ENCODE measurements at regions not wholly inside any gene's neighbourhood (a gene's known extent, or its start where the extent isn't known, plus 50 kb on each side); places are given as distances from the start of the nearest gene placed in this dataset.

DNA sequence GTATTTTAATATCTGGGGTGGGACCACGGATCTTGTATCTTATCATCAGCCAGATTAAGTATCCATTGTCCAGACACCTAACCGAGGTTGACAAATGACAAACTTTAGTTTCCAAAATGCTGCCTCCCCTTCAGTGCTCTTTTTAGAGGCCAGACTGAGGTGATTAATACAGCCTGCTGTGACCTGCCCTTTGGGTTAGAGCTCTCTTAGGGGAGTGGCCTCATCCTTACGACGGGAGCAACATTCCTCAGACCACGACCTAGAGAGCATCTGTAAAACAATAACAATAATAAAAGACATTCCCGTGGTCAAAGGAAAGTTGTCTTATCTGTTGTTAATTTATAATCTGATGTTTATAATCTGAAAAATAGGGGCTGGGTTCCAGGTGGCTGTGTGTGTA is 405.3 kb downstream of the LPIN1 start:
- Histone ChIP-seq H3K9me3 (ENCODE audit: insufficient read depth, low read depth, low read length) (no peaks in the 10 kb centered on the region), H3K4me3 (ENCODE audit: low read length) (no peak overlapping the region), H3K9ac (ENCODE audit: low read depth, low read length) (no peak overlapping the region), H3K36me3 (ENCODE audit: insufficient read depth, low read depth, low read length) (no peaks in the 10 kb centered on the region), H3K27ac (ENCODE audit: low read length) (no peak overlapping the region), H3K4me1 (ENCODE audit: insufficient read depth, low read length) (peaks cover 2% of the 10 kb centered on the region; the same call in 1 of the 2 replicates), H3K27me3 (ENCODE audit: insufficient read depth, low read length) (no peaks in the 10 kb centered on the region)

DNA sequence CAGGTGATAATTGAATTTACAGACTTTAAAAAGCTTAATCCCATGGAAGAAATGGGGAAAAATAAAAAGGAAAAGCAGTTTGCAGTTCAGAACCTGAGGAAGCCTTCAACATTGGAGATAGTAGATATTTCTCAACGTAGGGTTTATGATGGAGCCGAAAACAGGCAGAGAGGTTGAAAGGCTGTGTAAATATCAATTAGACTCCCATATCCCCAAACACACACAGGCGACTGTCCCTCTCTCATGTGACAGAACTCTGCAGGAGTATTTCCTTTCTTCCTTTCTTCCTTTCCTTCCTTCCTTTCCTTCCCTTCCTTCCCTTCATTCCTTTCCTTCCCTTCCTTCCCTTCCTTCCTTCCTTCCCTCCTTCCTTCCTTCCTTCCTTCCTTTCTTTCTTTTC is 406.5 kb downstream of the LPIN1 start:
- Histone ChIP-seq H3K36me3 (ENCODE audit: insufficient read depth, low read depth, low read length) (no peaks in the 10 kb centered on the region), H3K4me1 (ENCODE audit: insufficient read depth, low read length) (peaks cover 2% of the 10 kb centered on the region; the same call in 1 of the 2 replicates), H3K27ac (ENCODE audit: low read length) (no peak overlapping the region), H3K9ac (ENCODE audit: low read depth, low read length) (no peak overlapping the region), H3K27me3 (ENCODE audit: insufficient read depth, low read length) (no peaks in the 10 kb centered on the region), H3K4me3 (ENCODE audit: low read length) (no peak overlapping the region), H3K9me3 (ENCODE audit: insufficient read depth, low read depth, low read length) (no peaks in the 10 kb centered on the region)

DNA sequence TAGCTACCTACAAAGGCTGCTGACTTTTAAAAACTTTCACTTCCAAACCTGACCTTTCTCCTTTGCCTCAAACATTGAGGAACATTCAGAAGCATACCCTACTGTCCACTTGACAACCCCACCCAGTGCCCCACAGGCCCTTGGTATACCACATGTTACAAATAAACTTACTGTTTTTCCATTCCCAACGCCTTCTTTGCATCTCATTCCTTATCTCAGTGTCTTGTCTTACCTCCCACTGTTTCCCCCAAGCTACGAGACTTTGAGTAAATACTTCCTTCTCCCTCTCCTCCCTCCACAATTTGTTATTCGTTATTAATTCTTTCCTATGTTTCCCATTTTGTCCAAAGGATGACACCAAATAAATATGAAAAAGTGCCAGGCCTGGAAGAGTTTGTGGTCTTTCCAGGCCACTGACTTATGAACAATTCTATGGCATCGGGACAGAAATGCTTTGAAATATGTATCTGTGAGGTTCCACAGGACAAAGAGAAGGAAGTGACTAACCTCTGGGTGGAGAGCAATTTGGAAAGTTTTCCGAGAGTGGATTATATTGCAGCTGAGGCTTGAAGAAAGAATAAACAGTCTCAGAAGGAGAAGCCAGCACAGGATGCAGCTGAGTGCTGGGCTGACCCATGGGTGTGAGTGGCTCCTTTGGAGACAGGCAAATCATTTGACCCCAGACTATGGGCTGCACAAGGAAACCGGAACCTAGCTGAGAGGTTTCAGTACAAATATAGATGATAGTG is 409.0 kb downstream of the LPIN1 start:
- H3K4me1 ChIP-seq (ENCODE audit: insufficient read depth, low read length): peaks cover 2% of the 10 kb centered on the region; the same call in 1 of the 2 replicates

DNA sequence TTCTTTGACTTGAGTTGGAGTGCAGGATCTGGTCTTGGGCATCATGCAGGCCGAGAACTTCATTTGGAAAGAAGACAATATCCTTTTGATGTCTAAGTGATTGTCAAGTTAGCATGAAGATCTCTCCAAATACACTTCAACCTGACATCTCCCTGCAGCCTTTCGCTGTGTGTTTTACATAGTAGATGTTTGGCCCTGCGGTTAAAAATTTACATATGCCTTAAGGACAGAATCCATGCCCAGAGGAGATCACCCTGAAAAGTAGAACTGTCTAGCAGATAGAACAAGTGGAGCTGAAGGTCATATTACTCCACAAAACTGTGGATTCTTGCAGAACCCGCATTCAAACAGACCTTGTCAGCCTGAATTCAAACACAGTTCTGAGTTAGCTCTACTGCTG is 409.9 kb downstream of the LPIN1 start:
- H3K4me1 ChIP-seq (ENCODE audit: insufficient read depth, low read length): peaks cover 2% of the 10 kb centered on the region; the same call in 1 of the 2 replicates
- no peak overlapping the region for H3K27ac ChIP-seq (ENCODE audit: low read length)
- no peaks in the 10 kb centered on the region for H3K27me3 ChIP-seq (ENCODE audit: insufficient read depth, low read length)
- H3K36me3 ChIP-seq (ENCODE audit: insufficient read depth, low read depth, low read length): no peaks in the 10 kb centered on the region
- H3K9me3 ChIP-seq (ENCODE audit: insufficient read depth, low read depth, low read length): no peaks in the 10 kb centered on the region
- H3K4me3 ChIP-seq (ENCODE audit: low read length): no peak overlapping the region
- H3K9ac ChIP-seq (ENCODE audit: low read depth, low read length): no peak overlapping the region

More for the DNA sequence above, 409.0 kb downstream of the LPIN1 start:
- Histone ChIP-seq H3K9me3 (ENCODE audit: insufficient read depth, low read depth, low read length) (no peaks in the 10 kb centered on the region), H3K9ac (ENCODE audit: low read depth, low read length) (no peak overlapping the region), H3K27ac (ENCODE audit: low read length) (no peak overlapping the region), H3K27me3 (ENCODE audit: insufficient read depth, low read length) (no peaks in the 10 kb centered on the region), H3K4me3 (ENCODE audit: low read length) (no peak overlapping the region), H3K36me3 (ENCODE audit: insufficient read depth, low read depth, low read length) (no peaks in the 10 kb centered on the region)

DNA sequence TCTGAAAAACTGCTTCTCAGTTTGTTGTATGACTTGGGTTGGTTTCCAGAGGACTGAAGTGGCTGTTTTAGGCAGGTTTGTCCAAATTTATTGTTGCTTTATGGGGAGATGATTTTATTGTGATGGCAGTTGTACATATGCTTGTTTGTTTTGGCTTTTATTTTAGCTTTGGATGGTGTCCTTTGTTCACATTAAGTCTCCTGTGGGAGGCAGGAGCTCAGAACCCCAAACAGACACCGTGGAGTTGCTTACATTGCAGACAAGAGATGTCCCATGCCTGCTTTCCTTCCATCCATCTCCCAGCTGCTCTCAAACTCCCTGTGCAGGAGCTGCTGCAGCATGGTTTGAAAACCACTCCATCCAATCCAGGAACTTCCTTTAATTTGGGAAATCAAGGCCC is 414.7 kb downstream of the LPIN1 start:
- Histone ChIP-seq H3K9me3 (ENCODE audit: insufficient read depth, low read depth, low read length) (no peaks in the 10 kb centered on the region), H3K9ac (ENCODE audit: low read depth, low read length) (no peak overlapping the region), H3K36me3 (ENCODE audit: insufficient read depth, low read depth, low read length) (no peaks in the 10 kb centered on the region), H3K27ac (ENCODE audit: low read length) (no peak overlapping the region), H3K4me3 (ENCODE audit: low read length) (no peak overlapping the region), H3K4me1 (ENCODE audit: insufficient read depth, low read length) (peaks cover 2% of the 10 kb centered on the region; the same call in 1 of the 2 replicates), H3K27me3 (ENCODE audit: insufficient read depth, low read length) (no peaks in the 10 kb centered on the region)

DNA sequence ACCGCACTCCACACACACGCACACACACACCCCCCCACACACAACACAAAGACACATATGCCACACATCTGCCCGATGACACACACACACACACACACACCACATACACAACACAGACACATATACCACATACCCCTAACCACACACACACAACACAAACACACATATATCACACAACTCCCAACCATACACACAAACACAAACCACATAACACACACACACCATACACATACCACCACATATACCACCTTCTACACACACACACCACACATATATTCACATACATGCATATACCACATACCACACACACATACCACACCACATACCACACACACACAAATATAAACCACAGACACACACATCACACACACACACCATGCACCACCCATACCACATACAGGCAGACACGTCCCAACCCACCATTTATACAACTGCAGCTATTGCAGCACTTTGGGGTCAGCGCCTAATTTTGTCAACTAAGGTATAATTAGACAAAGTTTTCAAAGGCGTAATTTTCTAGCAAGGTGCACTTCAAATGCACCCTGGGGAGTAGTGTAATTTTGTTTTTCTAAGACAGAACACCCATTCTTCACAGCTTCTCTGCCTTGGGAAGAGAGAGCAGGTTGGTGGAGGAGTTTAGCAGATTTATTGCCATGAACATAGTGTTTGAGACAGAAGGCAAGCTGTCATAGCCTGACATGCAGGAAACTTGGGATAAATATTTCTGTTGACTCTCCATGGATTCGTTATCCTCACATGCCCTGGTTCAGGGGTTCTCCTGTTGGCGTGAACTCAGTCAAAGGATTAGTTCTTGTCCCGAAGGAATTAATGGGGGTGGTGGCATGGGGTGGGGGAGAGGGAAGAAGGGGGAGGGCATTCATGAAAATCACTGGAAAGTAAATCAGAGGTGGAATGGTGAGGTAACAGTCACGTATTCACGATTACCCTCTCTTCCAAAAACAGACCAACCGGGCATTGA is 416.1 kb downstream of the LPIN1 start:
- Histone ChIP-seq H3K36me3 (ENCODE audit: insufficient read depth, low read depth, low read length) (no peaks in the 10 kb centered on the region), H3K9me3 (ENCODE audit: insufficient read depth, low read depth, low read length) (no peaks in the 10 kb centered on the region), H3K9ac (ENCODE audit: low read depth, low read length) (no peak overlapping the region), H3K27me3 (ENCODE audit: insufficient read depth, low read length) (no peaks in the 10 kb centered on the region), H3K4me3 (ENCODE audit: low read length) (no peak overlapping the region), H3K27ac (ENCODE audit: low read length) (no peak overlapping the region), H3K4me1 (ENCODE audit: insufficient read depth, low read length) (no peaks in the 10 kb centered on the region)

DNA sequence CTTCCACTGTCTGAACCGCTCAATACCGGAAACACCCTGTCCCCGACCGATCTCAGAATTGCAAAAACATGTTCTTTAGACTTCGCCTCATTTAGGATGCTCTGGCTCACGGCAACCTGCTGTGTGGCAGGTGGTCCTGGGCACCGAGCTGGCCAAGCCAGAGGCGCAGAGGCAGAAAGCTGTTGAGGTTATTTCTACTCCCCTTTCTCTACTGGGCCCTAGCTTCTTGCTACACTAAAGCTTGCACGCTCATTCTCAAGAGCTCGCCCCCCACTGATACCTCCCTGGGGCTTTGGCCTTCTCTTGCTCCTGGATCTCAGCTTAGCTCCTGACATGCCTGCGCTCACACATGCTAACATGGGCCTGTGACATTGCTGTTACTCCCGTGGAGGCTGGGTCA is 417.4 kb downstream of the LPIN1 start:
- Histone ChIP-seq H3K9ac (ENCODE audit: low read depth, low read length) (no peak overlapping the region), H3K4me1 (ENCODE audit: insufficient read depth, low read length) (no peaks in the 10 kb centered on the region), H3K27ac (ENCODE audit: low read length) (no peak overlapping the region), H3K9me3 (ENCODE audit: insufficient read depth, low read depth, low read length) (no peaks in the 10 kb centered on the region), H3K36me3 (ENCODE audit: insufficient read depth, low read depth, low read length) (no peaks in the 10 kb centered on the region), H3K27me3 (ENCODE audit: insufficient read depth, low read length) (no peaks in the 10 kb centered on the region), H3K4me3 (ENCODE audit: low read length) (no peak overlapping the region)

DNA sequence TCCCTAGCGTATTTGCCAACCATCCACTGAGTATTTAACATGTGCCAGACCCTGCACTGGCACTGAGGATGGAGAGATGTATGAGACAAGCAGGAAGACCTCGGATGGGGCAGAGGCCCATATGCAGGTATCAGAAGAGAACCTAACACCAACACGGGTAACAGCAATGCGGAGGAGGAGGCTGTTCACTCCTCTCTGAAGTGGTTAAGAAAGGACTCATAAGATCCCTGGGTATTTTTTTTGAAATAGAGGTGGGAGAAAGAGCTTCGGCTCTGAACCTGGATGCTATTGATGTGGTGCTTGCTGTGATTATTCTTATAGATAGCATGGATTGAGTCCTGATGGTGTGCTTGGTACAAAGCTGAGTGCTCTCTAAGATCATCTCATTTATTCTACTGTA is 418.3 kb downstream of the LPIN1 start:
- H3K36me3 ChIP-seq (ENCODE audit: insufficient read depth, low read depth, low read length): no peaks in the 10 kb centered on the region
- H3K4me1 ChIP-seq (ENCODE audit: insufficient read depth, low read length): no peaks in the 10 kb centered on the region
- no peak overlapping the region for H3K9ac ChIP-seq (ENCODE audit: low read depth, low read length)
- no peaks in the 10 kb centered on the region for H3K9me3 ChIP-seq (ENCODE audit: insufficient read depth, low read depth, low read length)
- H3K27ac ChIP-seq (ENCODE audit: low read length): no peak overlapping the region
- no peak overlapping the region for H3K4me3 ChIP-seq (ENCODE audit: low read length)
- H3K27me3 ChIP-seq (ENCODE audit: insufficient read depth, low read length): no peaks in the 10 kb centered on the region

DNA sequence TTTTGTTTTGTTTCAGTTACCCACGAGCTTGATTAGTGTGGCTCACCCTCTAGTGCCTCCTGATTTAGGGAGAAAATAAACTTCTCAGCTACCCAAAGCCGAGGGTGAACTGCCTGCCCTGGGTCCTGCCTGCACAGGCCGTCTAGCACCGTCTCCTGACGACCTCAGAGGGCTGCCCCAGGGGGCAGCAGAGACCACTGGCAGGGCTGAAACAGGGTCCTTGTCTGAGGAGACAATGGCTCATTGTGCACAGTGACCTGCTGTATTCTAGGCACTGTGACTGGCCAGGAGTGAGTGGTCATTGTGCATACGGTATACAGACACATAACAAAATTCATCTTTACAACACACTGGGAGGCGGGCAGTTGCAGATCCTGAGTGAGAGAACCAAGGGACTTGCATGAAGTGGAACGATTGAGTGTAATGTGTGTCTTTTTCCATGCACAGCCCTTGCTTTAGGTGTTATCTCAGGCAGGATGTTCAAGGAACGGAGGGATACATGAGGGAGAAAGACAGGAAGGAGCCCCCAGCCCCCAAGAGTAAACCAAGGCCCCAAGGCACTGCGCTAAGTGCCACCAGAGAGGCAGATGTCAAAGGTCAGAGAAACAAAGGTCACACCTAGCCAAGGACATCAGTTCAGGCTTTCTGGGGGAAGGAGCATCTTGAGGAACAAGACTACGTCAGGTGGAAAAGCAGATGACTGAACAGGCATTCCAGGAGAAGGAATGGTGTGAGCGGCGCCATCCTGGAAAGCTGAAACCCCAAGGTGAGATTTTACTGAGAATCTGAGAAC is 421.3 kb downstream of the LPIN1 start:
- H3K9ac ChIP-seq (ENCODE audit: low read depth, low read length): no peak overlapping the region
- no peak overlapping the region for H3K27ac ChIP-seq (ENCODE audit: low read length)
- no peak overlapping the region for H3K4me3 ChIP-seq (ENCODE audit: low read length)
- no peaks in the 10 kb centered on the region for H3K36me3 ChIP-seq (ENCODE audit: insufficient read depth, low read depth, low read length)
- H3K9me3 ChIP-seq (ENCODE audit: insufficient read depth, low read depth, low read length): no peaks in the 10 kb centered on the region
- H3K4me1 ChIP-seq (ENCODE audit: insufficient read depth, low read length): no peaks in the 10 kb centered on the region
- H3K27me3 ChIP-seq (ENCODE audit: insufficient read depth, low read length): no peaks in the 10 kb centered on the region

DNA sequence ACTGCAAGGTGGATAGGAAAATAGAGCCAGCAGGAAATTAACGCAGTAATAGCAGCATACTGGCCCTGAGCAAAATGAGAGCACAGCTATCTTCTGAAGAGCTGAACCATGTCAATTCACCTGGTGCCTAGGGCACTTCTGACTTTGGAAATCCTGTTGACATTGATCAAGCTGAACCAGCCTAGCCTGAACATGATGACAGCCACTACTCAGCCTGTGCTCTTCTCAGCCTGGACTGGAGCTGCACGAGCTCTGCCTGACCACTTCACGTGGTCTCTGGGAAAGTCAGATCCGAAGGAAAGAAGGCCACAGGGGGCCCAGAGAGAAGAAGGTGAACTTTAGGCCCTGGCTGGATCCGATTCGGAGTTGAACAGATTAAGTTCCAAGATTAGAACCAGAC is 421.9 kb downstream of the LPIN1 start:
- Histone ChIP-seq H3K4me3 (ENCODE audit: low read length) (no peak overlapping the region), H3K9me3 (ENCODE audit: insufficient read depth, low read depth, low read length) (no peaks in the 10 kb centered on the region), H3K4me1 (ENCODE audit: insufficient read depth, low read length) (no peaks in the 10 kb centered on the region), H3K27ac (ENCODE audit: low read length) (no peak overlapping the region), H3K9ac (ENCODE audit: low read depth, low read length) (no peak overlapping the region), H3K36me3 (ENCODE audit: insufficient read depth, low read depth, low read length) (no peaks in the 10 kb centered on the region), H3K27me3 (ENCODE audit: insufficient read depth, low read length) (no peaks in the 10 kb centered on the region)

DNA sequence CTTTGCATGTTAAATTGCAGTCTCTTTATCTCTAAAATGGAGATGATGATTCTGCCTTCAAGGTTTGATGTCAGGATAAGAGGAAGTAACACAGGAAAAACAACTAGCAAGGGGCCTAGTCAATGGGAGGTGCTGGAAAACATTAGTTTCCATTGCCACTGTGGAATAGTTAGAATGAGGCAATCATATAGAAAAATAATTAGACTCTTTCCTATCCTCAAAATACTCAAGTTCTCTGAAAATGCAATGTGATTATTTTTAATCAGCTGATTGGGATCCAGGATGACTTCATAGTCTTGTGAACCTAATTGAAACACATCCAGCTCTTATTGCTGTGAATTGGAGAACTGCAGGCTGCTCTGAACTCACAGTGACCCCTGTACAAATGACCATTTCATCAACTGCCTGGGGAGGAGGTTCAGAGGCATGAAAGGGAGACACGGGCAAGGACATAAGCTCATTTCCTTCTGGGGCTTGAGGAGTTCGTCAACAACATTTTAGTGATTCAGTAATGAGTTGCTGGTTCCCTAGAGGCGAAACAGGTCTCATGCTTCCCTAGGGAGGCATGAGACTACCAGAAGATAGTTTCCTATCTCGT is 422.5 kb downstream of the LPIN1 start:
- Histone ChIP-seq H3K4me3 (ENCODE audit: low read length) (no peak overlapping the region), H3K9me3 (ENCODE audit: insufficient read depth, low read depth, low read length) (no peaks in the 10 kb centered on the region), H3K27me3 (ENCODE audit: insufficient read depth, low read length) (no peaks in the 10 kb centered on the region), H3K36me3 (ENCODE audit: insufficient read depth, low read depth, low read length) (no peaks in the 10 kb centered on the region), H3K4me1 (ENCODE audit: insufficient read depth, low read length) (no peaks in the 10 kb centered on the region), H3K27ac (ENCODE audit: low read length) (no peak overlapping the region), H3K9ac (ENCODE audit: low read depth, low read length) (no peak overlapping the region)
